ENCODE measurements at regions not wholly inside any gene's neighbourhood (a gene's known extent, or its start where the extent isn't known, plus 50 kb on each side); places are given as distances from the start of the nearest gene placed in this dataset.

- TF ChIP-seq, protein P1, sequence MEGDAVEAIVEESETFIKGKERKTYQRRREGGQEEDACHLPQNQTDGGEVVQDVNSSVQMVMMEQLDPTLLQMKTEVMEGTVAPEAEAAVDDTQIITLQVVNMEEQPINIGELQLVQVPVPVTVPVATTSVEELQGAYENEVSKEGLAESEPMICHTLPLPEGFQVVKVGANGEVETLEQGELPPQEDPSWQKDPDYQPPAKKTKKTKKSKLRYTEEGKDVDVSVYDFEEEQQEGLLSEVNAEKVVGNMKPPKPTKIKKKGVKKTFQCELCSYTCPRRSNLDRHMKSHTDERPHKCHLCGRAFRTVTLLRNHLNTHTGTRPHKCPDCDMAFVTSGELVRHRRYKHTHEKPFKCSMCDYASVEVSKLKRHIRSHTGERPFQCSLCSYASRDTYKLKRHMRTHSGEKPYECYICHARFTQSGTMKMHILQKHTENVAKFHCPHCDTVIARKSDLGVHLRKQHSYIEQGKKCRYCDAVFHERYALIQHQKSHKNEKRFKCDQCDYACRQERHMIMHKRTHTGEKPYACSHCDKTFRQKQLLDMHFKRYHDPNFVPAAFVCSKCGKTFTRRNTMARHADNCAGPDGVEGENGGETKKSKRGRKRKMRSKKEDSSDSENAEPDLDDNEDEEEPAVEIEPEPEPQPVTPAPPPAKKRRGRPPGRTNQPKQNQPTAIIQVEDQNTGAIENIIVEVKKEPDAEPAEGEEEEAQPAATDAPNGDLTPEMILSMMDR (IDR thresholded peaks at IDR 0.05) = no peak
- TF ChIP-seq EZH2 (IDR thresholded peaks at IDR 0.05; ENCODE audit: borderline replicate concordance, insufficient read depth, low read depth, low read length, poor library complexity, severe bottlenecking) = no peak
Measured at GRCh38 chr3:164897342-164897741, 181.0 kb downstream of the SI start.

All from B cell (primary cell).